Panc1 (cell line): ENCODE measurements at regions not wholly inside any gene's neighbourhood (a gene's known extent, or its start where the extent isn't known, plus 50 kb on each side); places are given as distances from the start of the nearest gene placed in this dataset.

Source experiments
- CTCF ChIP-seq: fragments of 450-650 bp; IDR thresholded peaks from 2 replicates; pipeline ENCODE4 v1.5.1; 2017; ENCODE audit warnings: mild to moderate bottlenecking
- POLR2AphosphoS5 ChIP-seq: IDR thresholded peaks from 2 replicates; pipeline ENCODE4 v1.6.1; 2012; ENCODE audit warnings: mild to moderate bottlenecking, low read depth, low read length, moderate library complexity
- REST ChIP-seq, 2 experiments: IDR thresholded peaks; 2 replicates each; pipeline ENCODE4 v1.6.1; 2011 to 2012; ENCODE audit warnings: low read depth in 2 of 2, control low read depth in 1 of 2, low read length in 1 of 2, mild to moderate bottlenecking in 1 of 2, moderate library complexity in 1 of 2; ENCODE audit not compliant: insufficient read depth in 1 of 2
- SIN3A ChIP-seq: IDR thresholded peaks from 2 replicates; pipeline ENCODE4 v1.6.1; 2012; ENCODE audit warnings: low read depth, mild to moderate bottlenecking, low read length, moderate library complexity, borderline replicate concordance; ENCODE audit not compliant: insufficient read depth
- TCF7L2 ChIP-seq: IDR thresholded peaks from 2 replicates; pipeline ENCODE4 v1.6.1; 2011; ENCODE audit warnings: mild to moderate bottlenecking, low read depth, low read length, inconsistent platforms

DNA sequence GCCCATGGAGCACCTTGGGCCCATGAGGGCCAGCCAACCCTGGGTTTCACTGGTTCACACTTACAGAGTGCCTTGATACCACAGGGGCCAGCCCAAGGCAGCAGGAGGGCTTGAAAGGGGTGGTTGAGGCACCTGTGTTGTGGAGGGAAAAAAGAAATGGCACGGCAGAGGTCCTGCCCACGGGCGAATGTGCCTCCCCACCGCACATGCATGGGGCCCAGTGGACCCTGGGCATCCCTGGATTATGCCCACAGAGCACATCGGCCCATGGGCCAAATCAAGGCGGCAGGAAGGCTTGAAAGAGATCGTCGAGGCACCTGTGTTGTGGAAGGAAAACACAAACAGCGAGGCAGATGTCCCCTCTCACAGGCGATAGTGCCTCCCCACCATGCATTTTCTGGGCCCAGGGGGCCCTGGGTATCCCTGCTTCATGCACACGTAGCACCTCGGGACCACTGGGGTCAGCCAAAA, 378.1 kb downstream of the ALG10 start:
- no peak for TF ChIP-seq CTCF
- no peak for TF ChIP-seq POLR2AphosphoS5
- no peak for TF ChIP-seq REST (IDR thresholded peaks at IDR 0.05; ENCODE audit: insufficient read depth in 1 of 2, low read depth in 2 of 2, low read length in 1 of 2)
- no peak for TF ChIP-seq SIN3A
- no peak for TF ChIP-seq TCF7L2
